ENCODE measurements at regions not wholly inside any gene's neighbourhood (a gene's known extent, or its start where the extent isn't known, plus 50 kb on each side); places are given as distances from the start of the nearest gene placed in this dataset.
"Not testable (repeated sequence)": the region's sequence is repeated elsewhere in the genome, so short reads cannot be mapped to it uniquely, and the experiment has no call there.

DNA sequence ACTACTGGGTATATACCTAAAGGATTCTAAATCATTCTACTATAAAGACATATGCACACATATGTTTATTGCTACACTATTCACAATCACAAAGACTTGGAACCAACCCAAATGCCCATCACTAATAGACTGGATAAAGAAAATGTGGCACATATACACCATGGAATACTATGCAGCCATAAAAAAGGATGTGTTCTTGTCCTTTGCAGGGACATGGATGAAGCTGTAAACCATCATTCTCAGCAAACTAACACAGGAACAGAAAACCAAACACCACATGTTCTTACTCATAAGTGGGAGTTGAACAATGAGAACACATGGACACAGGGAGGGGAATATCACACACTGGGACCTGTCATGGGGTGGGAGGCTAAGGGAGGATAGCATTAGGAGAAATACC, 249.0 kb downstream of the SLCO4C1 start:
- DNase-seq, result not testable (repeated sequence)

DNA sequence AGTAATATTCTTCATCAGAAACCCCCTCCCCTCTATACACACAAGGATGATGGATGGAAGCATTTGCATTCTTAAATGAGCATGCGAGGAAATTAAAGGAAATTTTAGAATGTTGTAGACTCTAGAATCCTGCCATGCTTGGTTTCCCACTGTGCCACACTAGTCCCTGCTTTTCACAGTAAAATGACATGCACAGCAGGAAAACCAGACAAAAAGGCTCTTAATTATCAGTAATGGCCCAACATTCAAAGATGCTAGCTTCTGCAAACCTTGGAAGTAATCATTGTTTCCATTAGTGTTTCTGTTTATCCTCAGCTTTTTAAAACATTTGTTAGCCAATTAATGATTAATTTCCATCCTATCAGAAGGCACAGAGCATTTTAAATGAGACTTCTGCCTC, 255.8 kb downstream of the SLCO4C1 start:
- no peak for DNase-seq

DNA sequence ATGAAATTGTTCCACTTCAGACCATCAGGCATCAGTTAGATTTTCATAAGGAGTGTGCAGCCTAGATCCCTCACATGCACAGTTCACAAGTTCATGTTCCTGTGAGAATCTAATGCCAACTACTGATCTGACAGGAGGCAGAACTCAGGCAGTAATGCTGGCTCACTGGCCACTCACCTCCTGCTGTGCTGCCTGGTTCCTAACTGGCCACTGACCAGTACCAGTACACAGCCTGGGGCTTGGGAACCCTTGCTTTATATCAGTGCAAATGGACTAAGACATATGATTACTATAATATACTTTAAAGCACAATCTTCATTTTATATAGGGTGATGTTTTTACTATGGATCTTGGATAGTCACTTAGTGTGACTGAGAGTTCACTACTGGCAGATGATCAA, 259.2 kb downstream of the SLCO4C1 start:
- DNase-seq, result no peak

DNA sequence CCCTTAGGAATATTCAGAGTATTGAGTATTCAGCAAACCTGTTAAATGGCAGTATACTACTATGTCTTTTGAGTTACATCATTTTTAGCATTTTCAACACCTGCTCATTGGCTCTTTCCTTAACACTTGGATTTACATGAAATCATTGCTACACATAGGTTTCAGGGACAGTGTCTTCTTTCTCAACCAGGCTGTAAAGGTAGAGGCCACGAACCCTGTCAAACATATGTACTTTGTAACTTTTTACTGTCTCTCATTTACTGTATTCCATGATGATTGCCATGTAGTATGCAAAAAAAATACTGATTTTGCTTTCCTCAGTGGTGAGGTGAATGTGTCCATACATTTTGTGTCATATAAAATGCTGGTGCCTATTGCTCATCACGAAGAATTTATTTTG, 264.4 kb downstream of the SLCO4C1 start:
- DNase-seq, result no peak

DNA sequence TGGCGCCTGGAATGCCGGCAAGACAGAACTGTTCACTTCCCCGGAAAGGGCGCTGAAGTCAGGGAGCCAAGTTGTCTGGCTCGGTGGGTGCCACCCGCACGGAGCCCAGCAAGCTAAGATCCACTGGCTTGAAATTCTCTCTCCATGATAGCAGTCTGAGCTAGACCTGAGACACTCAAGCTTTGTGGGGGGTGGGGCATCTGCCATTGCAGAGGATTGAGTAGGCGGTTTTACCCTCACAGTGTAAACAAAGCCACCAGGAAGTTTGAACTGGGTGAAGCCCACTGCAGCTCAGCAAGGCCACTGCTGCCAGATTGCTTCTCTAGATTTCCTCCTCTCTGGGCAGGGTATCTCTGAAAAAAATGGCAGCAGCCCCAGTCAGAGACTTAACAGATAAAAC, 277.4 kb downstream of the SLCO4C1 start:
- no peak for DNase-seq

DNA sequence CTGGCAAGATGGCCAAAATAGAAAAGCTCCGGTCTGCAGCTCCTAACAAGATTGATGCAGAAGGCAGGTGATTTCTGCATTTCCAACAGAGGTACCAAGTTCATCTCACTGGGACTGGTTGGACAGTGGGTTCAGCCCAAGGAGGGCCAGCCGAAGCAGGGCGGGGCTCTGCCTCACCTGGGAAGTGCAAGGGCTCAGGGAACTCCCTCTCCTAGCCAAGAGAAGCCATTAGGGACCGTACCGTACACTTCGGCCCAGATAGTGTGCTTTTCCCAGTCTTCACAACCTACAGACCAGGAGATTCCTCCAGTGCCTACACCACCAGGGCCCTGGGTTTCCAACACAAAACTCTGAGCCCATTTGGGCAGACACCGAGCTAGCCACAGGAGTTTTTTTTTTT, 277.8 kb downstream of the SLCO4C1 start:
- no peak for DNase-seq

DNA sequence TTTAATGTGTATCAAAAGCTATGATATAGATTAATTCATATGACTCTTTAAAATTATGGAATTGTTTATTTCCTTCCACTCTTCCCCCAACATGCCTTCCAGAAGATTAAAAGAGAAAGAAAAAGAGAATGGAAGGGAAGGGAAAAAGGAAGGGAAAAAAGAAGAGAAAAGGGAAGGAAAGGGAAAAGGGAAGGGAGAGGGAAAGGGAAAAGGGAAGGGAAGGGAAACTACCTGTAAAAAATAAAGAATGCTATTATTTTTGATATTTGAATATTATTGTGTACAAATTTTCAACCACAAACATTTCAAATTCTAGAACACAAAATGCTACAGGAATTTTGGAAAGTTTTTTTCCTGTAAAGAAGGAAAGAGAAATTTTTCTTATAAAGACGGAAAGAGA, 281.7 kb downstream of the SLCO4C1 start:
- no peak for DNase-seq

DNA sequence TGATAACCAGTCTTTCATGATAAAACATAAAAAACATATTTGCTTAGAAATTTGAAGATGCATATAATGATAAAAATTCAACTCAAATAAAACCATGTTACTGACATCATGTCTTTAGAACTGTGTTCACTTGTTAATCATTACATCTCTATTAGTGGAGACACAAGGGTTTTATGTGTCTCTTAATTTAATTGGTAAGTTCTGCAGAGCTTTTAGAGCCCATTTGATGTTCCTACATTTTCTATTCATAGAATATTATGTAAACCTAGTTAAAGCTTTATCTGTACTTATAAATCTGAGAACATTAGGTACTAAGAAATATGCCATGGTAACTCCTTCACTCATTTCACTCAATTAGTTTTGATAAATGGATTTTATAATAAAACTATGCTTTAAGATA, 285.4 kb downstream of the SLCO4C1 start:
- no peak for DNase-seq

DNA sequence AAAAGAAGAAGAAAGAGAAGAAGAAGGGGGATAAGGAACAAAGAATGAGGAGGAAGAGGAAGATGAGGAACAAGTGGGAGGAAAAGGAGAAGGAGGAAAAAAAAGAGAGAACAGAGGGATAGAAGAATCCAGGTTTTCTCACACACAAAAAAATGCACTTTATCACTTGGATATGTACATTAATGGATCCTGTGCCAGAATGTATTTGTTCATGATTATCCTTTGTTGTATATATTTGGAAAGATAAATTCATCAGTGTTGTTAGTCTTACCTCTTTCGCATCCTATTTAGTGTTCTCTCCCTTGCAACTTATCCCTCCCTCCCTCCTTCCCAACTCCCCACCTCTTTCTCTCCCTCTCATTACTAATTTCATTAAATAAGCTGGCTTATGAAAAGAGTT, 298.8 kb downstream of the SLCO4C1 start:
- DNase-seq, result no peak

DNA sequence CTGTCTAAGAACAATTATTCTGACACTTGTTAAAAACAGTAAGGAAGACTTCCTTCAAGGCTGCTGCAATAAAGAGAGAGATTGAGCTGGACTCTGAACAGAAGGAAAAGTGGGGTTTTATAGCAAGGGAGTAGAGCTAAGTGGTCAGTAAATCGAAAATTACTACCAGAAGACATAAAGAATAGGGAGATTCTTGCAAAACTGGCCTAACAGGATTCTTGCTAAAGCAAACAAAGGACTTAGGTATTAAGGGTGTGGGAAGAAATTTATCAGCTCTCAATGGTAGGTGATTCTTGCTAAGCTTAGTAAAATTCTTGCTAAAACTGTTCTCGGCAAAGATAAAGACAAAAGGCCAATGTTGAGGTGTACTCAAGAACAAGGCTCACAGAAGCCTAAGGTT, 300.5 kb downstream of the SLCO4C1 start:
- no peak for DNase-seq

DNA sequence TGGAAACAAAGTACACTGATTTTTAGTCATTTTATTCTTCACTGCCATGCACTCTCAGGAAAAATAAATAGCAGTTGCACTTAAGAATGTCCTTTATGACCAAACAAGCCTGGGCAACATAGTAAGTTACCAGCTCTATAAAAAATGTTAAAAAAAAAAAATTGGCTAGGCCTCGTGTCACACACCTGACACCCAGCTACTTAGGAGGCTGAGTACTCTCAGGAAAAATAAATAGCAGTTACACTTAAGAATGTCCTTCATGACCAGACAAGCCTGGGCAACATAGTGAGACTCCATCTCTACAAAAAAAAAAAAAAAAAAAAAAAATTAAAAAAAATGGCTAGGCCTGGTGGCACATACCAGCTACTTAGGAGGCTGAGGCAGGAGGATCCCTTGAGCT, 304.6 kb downstream of the SLCO4C1 start:
- DNase-seq, result no peak

DNA sequence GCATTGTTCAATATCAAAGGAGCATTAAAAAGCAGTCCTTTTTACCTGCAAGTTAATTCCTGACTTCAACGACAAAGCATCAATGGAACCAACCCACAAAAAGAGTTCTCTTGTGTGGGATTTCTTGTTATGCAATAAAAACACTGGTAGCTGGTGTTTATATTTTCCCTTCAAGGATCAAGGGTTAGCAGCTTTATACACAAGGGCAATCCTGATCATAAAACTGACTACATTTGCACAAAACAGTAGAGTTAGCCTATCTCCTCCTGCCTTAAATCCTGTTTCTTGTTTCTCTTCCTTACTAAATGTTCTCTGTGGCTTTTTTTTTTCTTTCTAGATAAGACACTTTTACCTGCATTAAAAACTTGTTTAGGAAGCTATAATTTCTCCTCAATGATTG, 306.4 kb downstream of the SLCO4C1 start:
- no peak for DNase-seq

DNA sequence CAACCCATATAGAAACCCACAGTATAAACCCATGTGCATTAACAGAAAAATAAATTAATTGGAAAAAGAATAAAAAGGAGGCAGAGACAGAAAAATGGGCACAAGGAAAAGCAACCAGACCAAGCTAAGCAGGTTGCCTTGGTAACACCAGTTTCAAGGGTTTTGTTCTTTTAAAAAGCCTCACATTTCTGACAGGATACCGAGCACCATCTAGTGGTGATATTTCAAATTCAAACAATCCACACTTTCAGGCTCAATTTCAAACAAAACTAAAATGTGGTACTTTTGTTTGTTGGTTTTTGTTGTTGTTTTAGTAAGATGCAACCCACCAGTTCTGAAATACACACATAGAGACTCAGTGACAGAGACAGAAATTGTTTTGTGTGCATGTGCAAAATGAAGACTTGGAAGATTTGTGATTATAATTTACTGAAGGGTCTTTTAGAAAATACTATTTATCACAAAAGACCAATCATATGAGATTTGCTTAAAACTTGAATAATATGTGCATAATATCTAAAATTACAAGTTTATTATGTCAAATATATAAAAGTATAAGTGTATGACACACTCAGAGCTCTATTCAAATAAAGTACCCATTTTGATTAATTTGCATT, 318.2 kb downstream of the SLCO4C1 start:
- peak; percentile 47 for DNase-seq

DNA sequence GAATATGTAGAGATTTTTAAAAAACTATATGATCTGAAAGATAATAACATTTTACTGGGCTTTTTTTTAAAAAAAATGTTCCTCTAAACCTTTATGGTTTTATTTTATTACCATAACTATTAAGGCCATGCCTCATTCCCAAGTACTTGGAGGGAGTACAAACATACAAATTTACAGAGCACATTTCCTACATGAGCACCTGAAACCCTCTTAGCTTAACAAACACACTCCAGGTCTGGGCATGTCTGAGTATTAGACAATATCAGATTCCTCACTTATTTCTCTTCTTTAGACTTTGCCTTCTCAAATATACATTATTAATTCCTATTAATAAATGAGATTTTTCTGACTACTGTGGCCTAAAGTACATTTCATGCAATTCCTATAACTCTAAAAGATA, 319.2 kb downstream of the SLCO4C1 start:
- no peak for DNase-seq

DNA sequence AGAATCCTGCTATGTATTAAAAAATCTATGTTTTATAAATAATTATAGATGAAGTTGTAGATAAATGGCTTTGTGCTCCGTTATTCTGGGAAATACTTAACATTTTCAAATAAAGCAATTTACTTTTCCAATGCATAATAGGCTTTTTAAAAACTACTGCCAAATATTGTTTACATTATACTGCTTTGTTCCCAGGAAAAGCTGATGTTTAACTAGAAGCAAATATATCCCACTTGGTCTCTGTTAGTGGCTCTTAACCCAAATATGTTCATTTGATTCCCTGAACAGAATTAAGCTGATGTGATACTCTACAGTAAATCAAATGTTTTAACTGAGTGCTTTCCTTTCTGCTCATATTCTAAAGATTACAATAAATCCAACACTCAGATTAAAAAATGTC, 326.3 kb downstream of the SLCO4C1 start:
- no peak for DNase-seq

DNA sequence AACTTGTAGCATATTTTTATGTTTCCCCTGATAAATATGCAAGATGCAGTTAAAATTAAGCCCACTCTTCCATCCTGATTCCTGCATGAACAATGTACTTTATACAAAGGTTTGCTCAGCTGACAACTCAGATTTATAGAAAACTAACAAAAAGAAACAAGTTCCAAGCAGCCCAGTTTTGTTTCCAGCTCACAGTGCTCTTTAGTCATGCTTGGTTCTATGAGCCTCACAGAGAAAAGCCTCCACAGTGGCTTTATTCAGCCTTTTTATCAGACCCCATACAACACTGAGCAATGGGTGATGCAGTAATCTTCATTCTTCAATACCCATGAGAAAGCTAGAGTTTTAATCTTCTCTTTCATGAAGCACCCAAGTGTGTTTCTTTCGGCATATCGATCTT, 329.6 kb downstream of the SLCO4C1 start:
- no peak for DNase-seq

DNA sequence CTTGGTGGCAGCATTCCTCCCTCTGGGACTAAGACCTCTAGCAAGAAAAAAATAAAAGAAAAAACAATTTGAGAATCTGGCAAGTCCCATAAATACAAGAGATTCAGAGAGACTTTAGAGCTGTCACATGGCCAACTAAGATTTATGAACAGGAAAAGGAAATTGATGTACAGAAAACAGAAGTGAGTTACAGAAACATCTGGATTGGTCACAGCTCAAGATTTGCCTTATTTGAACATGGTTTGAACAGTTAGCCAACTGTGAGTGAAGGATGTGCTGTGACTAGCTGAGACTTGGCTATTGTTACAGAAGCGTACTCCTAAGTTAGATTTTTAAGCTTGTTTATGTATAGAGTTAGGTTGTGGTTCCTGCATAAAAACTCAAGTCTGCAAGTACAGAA, 340.2 kb downstream of the SLCO4C1 start:
- no peak for DNase-seq

DNA sequence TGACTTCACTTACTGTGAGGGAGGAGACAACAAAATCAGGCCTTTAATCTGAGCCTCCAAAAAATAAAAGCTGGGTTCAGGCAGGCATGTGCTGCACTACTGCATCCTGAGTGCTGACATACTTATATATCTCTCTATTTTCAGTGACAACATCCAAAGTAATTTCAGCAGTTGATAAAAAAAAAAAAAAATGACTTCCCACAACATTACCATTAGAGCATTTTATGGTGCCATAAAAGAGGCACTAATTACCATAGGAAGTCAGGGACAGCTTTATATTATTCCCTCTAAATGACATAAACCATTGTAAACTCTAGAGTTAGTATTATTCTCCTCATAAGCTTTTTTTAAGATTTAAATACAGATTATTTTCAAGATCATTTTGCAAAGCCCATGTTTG, 346.1 kb downstream of the SLCO4C1 start:
- no peak for DNase-seq

DNA sequence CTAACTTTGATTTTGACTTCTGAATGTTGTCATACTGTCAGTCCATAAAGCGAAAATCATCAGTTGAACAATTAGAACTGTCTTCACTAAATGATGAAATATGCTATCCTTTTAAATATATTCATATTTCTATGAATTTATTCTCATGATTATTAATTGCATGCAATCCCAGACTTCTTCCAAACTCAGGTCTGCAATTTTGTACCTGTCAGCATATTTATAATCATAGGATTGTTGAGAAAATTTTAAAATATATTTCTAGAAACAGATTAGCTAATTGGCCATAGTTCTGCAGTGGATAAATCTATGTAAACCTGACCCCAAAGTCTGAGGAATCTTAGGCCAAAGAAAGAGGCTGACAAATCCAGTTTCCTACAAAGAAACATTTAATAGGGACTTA, 347.5 kb downstream of the SLCO4C1 start:
- no peak for DNase-seq

DNA sequence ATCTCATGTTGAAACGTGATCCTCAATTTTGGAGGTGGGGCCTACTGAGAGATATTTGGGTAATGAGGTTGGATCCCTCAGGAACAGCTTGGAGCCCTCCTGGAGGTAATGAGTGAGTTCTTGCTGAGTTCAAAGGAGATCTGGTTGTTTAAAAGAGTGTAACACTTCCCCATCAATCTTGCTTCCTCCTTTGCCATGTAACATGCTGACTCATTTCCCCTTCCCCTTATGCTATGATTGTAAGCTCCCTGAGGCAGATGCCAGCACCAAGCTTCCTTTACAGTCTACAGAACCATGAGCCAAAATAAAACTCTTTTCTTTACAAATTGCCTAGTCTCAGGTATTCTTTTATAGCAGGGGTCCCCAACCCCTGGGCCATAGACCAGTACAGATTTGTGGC, 352.3 kb downstream of the SLCO4C1 start:
- no peak for DNase-seq

DNA sequence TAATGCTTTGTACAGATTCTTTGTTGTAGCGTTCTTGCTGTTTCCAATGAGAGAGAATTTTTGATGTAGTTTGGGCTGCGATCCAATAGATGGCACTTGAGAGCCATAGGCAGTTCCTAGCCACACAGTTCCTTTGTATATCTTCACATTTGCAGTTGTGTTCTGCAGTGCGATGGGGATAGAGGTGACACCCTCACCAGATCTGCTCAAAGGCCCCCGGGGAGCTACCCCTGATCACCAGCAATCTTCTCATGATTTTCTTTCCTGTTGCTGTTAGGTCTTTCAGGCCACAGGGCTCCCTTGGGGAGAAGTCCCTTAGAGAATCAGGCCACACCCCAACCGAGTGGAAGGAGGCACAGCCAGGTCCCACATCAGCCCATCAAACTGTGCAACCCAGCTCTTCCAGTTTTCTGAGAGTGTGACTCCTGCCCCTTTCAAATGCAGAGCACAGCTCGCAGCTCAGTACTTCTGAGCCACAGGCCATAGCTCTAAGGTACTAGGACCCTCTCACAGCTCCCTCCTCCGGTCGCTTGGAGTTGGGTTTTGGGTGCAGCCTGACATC, 353.7 kb downstream of the SLCO4C1 start:
- peak; percentile 44 for DNase-seq

DNA sequence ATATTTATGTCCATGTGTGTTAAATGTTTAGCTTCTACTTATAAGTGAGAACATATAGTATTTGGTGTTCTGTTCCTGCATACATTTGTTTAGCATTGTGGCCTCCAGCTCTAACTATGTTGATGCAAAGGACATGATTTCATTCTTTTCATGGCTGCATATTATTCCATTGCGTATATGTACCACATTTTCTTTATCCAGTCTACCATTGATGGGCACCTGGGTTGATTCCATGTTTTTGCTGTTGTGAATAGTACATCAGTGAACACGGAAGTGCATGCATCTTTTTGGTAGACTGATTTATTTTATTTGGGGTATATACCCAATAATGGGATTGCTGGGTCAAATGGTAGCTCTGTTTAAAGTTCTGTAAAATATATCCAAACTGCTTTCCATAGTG, 359.0 kb downstream of the SLCO4C1 start:
- DNase-seq, result no peak

DNA sequence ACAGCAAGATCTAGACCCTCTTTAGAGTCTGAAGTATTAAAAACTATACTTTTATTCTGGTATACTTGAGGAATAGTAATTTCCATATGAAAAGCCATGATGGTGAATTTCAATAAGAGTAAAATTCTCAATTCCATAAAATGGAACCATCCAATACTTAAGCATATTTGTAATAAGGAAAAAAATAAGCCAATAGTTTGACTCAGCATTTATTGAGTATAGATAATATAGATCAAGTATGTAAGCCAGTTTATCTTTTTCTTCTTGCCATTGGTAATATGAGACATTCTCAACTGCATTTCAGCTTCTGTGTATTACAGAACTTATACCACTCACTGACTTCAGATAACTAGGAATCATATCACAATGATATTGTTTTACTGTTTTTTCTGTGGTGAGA, 361.0 kb downstream of the SLCO4C1 start:
- no peak for DNase-seq

DNA sequence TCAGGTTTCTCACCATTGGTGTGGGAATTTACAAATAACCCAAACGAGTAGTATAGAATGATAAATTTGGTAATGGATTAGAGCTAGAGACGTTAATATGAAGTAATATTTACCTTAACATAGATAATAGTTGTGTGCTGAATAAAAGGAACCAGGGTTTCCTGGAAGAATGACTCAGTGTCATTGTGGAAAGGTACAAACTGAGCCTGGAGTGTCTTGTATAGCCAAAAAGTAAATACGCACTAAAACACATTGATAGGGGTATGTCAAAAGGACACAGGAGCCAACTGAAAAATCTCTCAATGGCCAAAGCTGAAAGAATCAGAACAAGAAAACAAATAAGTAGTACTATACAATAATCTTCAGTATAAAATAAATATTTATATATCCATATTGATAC, 363.5 kb downstream of the SLCO4C1 start:
- DNase-seq, result no peak

DNA sequence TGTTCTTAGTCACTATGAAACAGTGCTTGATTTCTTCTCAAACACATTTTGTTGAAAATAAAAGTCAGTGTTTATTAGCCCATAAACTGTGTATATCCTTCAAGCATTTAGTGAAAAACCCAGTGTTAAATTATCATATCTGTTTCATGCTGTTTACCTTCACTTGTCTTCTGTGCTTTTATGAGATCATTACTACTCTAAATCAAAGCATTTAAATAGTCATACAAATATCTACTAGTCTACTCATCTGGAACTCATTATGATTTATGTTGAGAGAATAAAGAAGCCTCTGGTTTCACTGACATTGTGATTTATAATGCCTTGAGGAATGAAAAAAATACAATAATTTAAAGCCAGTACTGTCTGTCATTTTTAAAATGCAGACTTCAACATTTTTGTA, 366.5 kb downstream of the SLCO4C1 start:
- DNase-seq, result no peak

DNA sequence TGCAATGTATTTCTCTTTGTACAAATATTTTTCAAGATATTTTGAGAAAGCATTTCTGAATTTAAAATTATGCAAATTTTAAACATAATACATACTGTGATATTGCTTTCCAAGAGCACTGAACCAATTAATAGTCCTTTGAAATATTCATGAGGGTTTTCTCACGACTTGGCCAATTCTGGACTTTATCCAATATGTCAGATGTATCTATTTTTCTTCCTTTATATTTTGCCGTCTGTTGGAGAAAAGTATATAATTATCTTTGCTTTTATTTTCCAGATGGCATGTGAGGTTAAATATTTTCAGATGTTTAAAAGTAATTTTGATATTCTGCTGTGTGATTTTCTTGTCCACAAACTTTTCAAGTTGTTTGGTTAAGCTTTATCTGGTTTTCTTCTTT, 378.9 kb downstream of the SLCO4C1 start:
- no peak for DNase-seq
